NOMO-1 treated with DMSO at 0.1 percent for 48 hours (cell line): ENCODE measurements at regions not wholly inside any gene's neighbourhood (a gene's known extent, or its start where the extent isn't known, plus 50 kb on each side); places are given as distances from the start of the nearest gene placed in this dataset.

ENCODE experiments used
- DNase-seq: peaks from one replicate; lab custom pipeline; 2025; ENCODE audit not compliant: unreplicated experiment; lab: John Stamatoyannopoulos, UW

DNA sequence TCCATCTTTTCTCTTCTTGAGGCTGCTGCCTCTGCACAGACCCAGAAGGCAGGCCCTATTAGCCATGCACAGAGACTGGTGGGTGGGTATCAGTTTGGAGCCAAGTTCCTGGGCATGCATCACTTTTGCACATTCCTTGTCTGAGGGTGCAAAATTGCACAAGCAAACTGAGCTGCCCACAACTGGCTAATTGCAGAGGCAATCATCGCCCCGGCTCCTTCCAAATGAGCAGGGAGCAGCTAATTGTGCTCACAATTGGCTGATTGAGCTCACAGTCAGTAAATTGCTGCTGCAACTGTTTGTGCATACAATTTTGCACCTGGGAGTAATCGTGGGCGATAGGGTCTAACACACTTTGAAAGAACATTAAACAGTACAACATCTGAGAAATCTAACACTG, 511.4 kb downstream of the DHX35 start:
- DNase-seq, result no peak

DNA sequence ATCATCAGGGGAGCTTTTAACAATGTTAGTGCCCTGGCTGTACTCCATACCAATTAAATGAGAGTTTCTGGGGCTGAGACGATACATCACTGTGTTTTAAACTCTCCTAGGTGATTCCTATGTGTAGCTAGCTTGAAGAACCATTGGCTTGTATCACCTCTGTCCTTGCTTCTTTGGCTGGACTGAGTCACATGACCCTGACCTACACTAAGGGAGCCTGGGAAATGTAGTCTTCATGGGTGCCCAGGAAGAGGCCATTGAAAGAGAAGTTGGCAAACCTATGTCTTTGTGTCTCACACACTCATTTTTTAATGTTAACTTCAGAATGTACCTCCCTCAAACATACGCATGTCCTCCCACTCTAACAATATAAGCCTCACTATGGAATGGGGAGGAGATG, 506.6 kb downstream of the DHX35 start:
- no peak for DNase-seq

DNA sequence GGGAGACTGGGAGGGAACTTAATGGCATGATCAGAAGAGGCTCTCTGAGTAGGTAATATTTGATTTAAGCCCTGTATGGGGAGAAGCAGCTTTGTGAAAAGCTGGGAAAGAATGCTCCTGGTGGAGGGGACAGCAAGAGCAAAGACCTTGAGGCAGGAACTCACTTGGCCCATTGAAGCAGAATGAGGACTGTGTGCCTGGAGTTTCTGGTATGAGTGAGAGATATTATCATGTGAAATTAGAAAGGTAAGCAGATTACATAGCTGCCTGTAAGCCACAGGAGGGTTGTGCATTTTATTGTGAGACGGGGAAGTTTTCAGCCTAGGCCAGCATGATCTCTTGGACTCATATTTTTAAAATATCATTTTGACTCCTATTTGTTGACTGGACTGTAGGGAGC, 502.1 kb downstream of the DHX35 start:
- no peak for DNase-seq

DNA sequence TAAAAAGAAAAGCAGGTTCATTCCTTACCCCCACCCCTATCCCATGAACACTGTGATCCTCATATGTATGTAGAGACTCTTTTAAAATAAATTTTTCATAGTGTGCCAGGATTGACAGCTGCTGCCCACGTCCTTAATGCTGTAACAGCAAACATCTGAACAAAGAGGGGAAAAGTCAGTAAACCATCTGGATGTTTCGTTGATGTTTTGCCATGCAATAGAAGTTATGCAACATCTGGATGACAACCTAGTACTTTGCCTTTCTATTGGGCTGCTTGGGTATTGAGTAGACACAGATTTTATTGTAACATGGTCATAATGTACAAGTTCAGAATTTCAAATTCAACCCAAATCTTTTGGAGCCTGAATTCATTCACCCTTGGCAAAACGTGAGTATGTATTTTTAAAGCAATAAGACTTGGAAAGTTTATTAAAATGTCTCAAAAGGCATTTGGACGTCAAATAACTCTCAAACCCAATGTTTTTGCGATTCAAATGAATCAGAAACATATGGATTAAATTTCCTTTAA, 500.3 kb downstream of the DHX35 start:
- no peak for DNase-seq

DNA sequence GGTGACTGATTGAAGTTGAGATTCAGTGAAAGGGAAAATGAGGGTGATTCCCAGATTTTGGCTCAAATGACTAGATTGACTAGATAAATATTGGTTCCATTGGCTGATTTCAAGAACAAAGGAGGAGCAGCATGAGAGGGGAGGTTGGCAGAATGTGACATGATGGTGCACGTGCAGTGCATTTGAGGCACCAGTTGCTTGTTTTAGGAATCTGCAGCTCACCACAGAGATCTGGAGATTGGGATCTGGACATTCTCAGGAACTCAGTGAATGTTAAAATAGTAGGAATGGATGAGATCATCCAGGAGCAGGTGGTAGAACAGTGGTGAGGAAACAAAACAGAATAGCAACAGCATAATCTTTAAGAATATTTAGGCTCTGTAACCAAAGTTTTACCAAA, 496.3 kb downstream of the DHX35 start:
- DNase-seq, result no peak

DNA sequence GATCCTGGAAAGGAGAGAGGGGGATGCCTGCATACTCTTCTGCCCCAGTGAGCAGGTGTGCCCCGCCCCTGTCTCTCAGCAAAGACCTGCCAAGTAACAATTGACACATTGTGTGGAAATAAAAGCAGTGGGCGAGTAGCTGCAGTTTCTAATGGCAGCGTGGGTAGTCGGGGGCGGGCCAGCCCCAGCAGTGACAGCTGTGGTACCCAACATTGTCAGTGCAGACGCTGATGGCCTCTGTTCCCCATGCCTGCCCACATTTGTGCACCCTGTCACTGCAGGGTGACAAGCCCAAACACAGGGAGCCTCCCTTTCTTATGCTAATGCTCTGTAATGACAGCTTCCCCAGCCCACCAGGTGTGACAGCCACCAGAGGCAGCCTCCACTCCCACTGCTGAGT, 491.7 kb downstream of the DHX35 start:
- DNase-seq, result no peak

DNA sequence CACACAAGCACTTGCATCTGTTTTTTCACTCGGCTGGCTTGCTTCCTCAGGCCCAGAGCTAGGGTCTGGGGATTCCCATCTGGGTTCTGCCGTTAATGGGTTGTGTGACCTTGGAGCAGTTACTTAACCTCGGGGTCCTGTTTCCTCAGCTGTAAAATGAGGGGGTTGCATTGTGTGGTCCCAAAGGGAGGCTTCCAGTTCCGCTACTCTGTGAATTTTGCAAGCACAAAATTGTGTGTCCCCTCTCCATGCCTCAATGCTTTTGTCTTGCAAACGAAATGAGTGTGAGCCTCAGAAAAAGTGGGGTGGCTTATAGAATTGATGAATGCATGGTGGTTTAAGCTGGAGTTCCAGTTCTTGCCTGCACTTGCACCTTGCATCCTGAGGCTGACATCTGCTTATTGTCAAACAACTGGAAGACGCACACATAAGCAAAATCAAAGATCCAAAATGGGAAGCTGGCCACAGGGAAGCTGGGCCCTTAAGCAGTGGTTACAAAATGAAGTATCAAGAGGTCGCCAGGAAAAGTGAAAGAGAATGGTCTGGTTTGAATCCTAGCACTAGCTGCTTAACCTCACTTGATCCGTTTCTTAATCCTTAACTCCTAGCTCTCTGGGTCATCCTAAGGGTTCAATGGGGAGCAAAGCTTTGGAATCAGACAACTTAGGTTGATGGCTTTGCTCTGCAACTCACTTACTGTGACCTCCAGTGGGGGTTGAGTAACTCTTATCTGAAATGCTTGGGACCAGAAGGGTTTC, 490.6 kb downstream of the DHX35 start:
- DNase-seq, result no peak

DNA sequence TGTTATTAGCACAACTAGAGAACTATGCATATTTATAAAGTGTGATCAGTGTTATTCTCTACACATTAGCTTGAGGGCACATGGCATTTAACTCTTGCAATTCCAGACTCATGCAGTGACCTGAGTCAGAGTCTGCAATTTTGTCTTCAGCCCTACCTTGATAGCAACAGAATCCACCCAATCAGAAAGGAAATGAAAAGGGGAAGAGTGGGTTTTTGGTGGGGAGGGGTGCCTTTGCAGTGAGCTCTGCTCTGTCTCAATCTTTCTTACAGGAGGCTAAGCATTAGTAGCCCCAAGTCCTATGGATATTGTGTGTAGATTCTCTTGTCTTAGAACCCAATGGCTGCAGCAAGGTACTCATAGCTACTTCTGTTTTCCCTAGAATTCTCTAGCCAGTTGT, 489.2 kb downstream of the DHX35 start:
- DNase-seq, result no peak

DNA sequence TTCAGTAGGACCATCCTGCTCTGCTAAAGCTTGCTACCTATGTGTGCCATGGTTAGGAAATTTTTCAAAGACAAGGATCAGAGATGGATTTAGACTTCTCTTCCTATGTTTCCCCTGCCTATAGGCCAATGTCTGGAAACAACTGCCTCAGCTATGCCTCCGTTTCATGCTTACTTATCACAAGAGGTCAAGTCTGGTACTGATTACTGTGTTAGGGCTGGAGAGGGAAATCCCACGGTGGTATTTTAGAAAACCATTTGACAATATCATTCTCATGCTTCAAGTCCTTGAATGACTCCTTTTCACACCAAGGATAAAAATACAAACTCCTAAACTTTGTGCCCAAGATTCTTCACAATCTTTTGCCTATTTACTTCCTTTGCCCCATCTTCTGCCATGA, 484.3 kb downstream of the DHX35 start:
- DNase-seq, result no peak

DNA sequence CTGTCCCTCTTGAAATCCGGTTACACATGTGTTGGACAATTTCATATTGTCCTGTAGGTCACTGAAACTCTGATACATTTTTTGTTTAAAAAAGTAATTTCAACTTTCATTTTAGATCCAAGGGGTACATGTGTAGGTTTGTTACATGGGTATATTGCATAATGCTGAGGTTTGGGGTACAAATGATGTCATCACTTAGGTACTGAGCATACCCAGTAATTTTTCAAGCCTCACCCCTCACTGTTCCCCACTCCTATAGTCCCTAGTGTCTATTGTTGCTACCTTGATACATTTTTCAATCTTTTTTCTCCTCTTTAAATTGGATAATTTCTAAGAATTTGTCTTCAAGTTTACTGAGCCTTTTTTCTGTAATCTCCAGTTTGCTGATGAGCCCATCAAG, 483.0 kb downstream of the DHX35 start:
- no peak for DNase-seq

DNA sequence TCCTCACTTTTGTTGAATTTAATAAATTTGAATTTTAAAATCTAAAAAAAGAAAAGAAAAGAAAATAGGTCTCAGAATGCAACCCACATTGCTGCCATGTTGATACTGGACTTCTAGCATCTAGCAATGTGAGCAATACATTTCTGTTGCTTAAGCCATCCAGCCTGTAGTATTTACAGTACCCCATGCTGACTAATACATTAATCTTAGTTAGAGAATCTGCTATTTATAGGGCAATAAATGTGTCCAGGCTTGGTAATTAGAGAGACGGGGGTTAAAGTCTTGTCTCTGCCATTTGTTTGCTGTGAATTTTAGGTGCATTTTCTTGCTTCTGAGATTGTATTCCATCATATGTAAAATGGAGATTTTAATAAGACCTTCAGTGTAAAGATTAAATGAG, 471.3 kb downstream of the DHX35 start:
- DNase-seq, result no peak

DNA sequence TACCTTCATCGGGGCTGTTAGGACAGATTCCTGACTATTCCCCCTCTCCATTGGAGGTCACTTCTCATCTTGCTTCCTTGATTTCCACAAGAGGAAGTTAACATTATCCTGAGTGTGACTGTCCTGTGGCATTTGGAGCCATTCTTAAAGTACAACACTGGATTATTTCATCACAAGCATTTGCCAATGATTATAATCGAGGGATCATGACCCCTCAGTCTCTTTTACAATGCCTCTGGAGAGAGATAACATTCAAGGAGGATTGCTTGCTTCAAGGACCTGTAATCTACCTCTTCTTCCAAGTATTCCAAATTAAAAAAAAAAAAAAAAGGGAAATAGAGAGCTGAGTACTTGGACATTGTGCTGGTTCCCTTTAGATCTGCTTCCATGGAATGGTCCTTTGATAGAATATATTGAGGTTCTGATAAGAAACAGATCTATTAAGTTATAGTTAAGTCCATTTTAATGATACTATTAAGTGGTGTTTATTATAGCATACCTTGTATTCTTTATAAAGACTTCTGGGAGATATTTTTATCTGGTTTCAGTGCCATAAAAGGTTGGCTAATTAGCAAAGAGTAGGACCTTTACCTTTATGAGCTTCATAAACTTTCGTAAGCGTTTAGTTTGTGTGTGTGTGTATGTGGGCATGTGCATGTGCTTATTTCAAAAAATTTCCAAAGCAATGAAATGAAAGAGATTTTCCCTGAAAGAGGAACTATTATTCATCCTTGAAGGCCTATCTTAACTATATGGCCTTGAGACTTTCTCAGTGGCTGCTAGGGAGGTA, 469.1 kb downstream of the DHX35 start:
- DNase-seq, result no peak

DNA sequence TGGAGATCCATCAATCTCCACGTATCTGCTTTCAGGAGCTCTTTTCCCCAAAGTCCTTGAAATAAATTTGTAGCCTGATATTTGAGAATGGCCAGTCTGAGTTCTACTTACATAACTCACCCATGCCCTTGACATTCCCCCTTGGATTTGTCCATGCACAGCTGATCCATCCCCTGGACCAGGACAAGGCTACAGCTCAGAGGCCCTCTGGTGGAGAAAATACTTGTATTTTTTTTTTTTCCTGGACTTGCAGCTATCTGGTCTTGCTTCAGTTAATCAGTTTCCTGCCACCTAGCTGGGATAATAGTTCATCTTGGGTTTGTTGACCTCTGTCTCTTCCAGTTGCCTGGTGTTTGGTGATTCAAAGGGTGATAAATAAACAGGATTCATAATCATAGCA, 467.6 kb downstream of the DHX35 start:
- DNase-seq, result no peak

DNA sequence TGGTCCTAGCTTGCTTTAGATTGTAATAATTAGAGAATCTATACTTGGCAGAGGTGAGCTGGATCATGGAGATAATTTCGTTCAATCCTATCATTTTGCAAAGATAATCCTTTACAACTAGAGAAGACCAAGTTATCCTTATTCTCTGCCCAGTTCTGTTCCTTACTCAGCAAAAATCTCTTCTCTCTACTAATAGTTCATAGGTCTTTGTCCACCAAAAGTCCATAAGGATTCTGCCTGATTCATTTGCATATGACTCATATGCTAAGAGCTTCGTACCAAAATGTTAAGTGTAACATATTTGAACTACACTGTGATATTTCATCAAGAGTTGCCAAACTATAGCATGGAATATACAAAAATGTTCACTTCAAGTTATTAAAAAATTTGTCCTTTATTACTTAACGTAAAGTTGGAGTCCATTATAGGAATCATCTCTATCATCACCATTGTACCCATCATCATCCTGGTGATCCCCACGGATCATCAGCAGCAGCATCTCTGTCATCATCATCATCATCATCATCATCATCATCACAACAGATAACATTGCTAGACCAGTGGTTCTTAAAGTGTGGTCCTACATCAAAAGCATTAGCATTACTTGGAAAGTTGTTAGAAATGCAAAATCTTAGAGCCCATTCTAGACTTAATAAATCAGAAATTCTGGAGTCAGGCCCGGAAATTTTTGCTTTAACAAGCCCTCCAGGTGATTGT, 463.0 kb downstream of the DHX35 start:
- DNase-seq, result no peak

DNA sequence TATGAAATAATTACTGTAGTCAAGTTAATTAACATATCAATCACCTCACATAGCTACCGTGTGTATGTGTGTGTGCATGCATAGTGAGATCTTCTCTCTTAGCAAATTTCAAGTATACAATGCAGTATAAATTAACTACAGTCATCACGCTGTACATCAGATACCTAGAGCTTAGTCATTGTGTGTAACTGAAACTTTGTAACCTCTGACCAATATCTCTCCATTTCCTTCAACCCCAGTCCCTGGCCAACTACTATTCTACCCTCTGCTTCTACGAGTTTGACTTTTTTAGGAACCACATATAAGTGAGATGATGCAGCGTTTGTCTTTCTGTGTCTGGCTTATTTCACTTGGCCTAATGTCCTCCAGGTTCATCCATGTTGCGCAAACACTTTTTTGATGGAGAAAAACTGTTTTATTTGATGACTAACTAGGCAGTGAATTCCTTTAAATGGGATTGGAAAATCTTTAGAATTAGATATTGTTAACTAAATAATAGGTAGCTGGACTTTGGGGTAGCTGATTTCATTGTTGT, 459.5 kb downstream of the DHX35 start:
- DNase-seq, result no peak

DNA sequence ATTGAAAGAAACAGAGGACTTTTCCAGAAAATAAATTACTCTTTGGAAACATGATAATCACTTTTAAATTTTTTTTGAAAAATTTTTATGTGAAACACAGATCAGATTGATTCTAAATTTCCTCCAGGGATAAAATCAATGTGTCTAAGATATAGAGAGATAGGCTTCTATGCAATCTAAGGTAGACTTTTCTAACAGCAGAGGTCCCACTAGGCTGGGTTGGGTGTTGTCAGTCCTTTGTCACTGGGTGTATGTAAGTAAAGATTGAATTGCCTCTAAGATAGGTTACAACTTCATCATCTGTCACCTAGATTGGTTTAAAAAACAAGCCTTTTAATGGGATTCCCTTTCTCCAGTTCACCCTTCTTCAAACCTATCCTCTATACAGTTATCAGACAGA, 449.9 kb downstream of the DHX35 start:
- DNase-seq, result no peak

DNA sequence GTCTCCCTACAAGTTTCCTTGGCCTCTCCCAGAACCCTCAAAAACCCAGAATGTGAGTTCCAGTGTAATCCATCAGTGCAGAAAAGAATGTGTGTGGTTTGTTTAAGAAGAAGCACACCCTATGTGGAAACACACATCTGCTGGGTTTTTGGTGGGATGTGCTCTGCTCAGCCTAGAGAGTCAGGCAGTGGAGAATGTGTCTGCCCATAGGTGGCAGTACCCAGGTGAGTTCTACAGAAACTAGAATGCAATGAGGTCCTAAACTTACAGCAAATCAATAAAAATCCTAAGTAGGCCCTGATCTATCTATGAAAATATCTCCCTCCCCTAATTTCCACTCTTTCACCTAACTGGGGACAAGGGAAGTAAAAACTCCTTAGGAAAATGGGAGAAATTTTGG, 437.3 kb downstream of the DHX35 start:
- DNase-seq, result no peak

DNA sequence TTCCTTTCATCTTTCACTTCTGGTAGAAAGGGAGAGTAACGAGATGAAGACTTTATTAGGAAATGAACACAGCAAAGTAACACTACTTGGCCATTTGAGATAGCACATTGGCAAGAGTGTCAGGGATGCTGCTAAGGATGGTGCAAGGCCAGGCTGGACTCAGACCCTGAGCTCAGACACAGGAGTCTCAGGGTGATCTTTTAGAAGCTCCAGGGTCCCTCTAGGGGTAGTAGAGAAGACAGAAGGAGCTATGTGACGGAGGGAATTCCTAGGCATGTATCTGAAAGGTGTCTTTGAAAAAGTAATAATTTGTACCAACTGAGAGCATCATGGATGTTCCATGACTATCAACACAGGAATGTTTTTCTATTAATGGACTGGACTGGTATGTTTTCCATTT, 436.5 kb downstream of the DHX35 start:
- no peak for DNase-seq

DNA sequence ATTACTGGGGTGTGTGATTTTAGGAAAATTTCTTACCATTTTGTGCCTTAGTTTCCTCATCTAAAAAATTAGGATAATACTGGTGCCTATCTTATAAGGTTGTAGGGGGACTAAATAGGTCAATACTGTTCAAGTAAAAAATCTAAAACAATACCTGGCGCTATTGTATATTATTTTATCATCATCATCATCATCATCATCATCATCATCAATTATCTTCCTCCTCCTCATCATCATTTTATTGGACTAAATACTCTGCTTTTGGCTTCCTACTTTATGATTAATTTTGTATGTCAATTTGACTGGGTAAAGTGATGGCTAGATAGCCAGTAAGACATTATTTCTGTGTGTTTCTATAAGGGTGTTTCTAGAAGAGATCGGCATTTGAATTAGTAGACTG, 435.5 kb downstream of the DHX35 start:
- no peak for DNase-seq

DNA sequence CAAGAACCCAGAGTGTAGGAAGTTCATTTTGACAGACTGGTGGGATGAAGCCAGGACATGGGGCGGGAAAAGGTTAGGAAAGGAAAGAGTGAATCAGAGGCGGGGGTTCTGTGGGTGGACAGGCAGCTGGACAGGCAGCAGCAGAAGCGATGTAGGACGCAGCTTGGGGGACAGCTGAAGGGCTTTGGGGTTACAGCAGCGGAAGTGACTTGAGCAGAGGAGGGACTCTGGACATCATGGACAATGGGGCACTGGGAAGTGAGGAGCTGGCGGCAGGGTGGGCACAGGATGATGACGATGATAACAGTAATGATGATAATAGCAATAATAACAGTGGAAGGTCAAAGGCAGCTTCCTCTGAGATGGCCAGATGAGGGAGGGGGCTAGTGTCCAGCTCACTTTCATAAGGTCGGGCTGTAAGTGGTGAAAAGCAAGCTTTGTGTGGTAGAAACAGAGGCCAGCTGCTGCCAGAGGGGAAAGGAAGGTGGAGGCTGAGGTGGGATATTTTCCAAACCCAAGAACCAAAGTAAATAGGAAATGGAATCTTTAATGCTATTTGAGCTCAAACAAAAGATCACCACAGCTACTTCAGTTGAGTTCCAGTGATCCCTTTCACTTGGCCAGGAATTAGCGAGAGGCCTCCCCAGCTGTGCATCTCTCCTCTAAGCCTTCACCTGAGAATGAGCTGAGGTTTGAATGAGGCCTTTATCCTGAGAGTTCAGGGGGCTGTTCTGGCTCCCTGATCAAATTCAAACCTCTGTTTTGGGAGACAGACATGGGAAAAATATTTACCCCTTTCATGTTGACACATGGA, 433.5 kb downstream of the DHX35 start:
- no peak for DNase-seq

DNA sequence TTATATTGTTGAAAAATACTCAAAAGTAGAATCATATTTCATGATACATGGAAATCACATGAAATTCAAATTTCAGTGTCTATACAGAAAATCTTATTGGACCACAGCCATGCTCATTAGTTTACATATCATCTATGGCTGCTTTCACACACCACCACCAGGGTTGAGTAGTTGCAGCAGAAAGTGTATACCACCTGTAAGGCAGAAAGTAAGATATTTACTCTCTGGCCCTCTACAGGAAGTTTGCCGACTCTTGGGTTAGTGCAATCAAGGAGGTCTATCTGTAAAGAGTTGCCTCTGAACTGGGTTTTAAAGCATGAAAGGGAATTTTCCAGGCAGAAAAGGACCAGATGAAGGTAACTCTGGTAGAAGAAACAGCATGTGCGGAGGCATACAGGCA, 432.3 kb downstream of the DHX35 start:
- no peak for DNase-seq
